ENCODE measurements at regions not wholly inside any gene's neighbourhood (a gene's known extent, or its start where the extent isn't known, plus 50 kb on each side); places are given as distances from the start of the nearest gene placed in this dataset.
A peak's percentile ranks its signal among the peaks of the same experiment; 100 is the strongest.

- intact Hi-C loops (cut with DNase I; ENCODE audit: low total_unique reads) (no loop called here), in situ Hi-C loops (cut with MboI; ENCODE audit: low sequenced_read_pairs in 4 of 4) (no loop called here)
- DNase-seq (no peak), ATAC-seq (no peak)
- H3K36me3 ChIP-seq: no peaks in the 10 kb centered on the region
- no peaks in the 10 kb centered on the region for H3K9me3 ChIP-seq
- peaks cover 0 to 2% of the 10 kb centered on the region in 2 donors for H3K4me1 ChIP-seq
- no peak overlapping the region for H3K27ac ChIP-seq
- no peak for TF ChIP-seq POLR2A (IDR thresholded peaks at IDR 0.05)
- TF ChIP-seq, protein P1, sequence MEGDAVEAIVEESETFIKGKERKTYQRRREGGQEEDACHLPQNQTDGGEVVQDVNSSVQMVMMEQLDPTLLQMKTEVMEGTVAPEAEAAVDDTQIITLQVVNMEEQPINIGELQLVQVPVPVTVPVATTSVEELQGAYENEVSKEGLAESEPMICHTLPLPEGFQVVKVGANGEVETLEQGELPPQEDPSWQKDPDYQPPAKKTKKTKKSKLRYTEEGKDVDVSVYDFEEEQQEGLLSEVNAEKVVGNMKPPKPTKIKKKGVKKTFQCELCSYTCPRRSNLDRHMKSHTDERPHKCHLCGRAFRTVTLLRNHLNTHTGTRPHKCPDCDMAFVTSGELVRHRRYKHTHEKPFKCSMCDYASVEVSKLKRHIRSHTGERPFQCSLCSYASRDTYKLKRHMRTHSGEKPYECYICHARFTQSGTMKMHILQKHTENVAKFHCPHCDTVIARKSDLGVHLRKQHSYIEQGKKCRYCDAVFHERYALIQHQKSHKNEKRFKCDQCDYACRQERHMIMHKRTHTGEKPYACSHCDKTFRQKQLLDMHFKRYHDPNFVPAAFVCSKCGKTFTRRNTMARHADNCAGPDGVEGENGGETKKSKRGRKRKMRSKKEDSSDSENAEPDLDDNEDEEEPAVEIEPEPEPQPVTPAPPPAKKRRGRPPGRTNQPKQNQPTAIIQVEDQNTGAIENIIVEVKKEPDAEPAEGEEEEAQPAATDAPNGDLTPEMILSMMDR (IDR thresholded peaks at IDR 0.05 in 4 of 5, conservative IDR thresholded peaks at IDR 0.05 in 1 of 5): no peak
- H3K4me3 ChIP-seq: no peak overlapping the region
- no peaks in the 10 kb centered on the region for H3K27me3 ChIP-seq
These were observed 55.5 kb upstream of the LDHB start for GRCh38 chr12:21713133-21713532.

- TF ChIP-seq POLR2A (IDR thresholded peaks at IDR 0.05): no peak
- no peaks in the 10 kb centered on the region for H3K27me3 ChIP-seq
- H3K27ac ChIP-seq: peak overlapping the region in 2 of 4 donors; percentile 3 to 20
- intact Hi-C loops (cut with DNase I; ENCODE audit: low total_unique reads) (no loop called here), in situ Hi-C loops (cut with MboI; ENCODE audit: low sequenced_read_pairs in 4 of 4) (no loop called here)
- no peaks in the 10 kb centered on the region for H3K4me1 ChIP-seq
- ATAC-seq (no peak), DNase-seq (no peak)
- no peaks in the 10 kb centered on the region for H3K9me3 ChIP-seq
- no peaks in the 10 kb centered on the region for H3K36me3 ChIP-seq
- no peak overlapping the region for H3K4me3 ChIP-seq
These were observed 53.5 kb upstream of the LDHB start for GRCh38 chr12:21710958-21711775.

Measured in gastrocnemius medialis (tissue), 4 donors.